SK-N-SH treated with all-trans-retinoic acid at 6 μM for 48 hours (cell line): ENCODE measurements at regions not wholly inside any gene's neighbourhood (a gene's known extent, or its start where the extent isn't known, plus 50 kb on each side); places are given as distances from the start of the nearest gene placed in this dataset.
"Not testable (repeated sequence)": the region's sequence is repeated elsewhere in the genome, so short reads cannot be mapped to it uniquely, and the experiment has no call there.

Experiments
- ATAC-seq: fragments of 200-7000 bp; cut with Tn5 transposase; 3 replicates; pipeline ENCODE4 v1.9.1; 2020; ENCODE audit warnings: mild to moderate bottlenecking, moderate library complexity
- ARNTL ChIP-seq: fragments of 450-650 bp; formaldehyde crosslinking; IDR thresholded peaks from 2 replicates; pipeline ENCODE4 v1.5.0; 2020; ENCODE audit warnings: low read depth, mild to moderate bottlenecking, moderate library complexity, borderline replicate concordance
- BACH2 ChIP-seq: fragments of 250-450 bp; sonication (Bioruptor Pico); IDR thresholded peaks from 2 replicates; pipeline ENCODE4 v1.9.0; 2021; ENCODE audit warnings: mild to moderate bottlenecking, borderline replicate concordance
- CREB5 ChIP-seq: fragments of 250-450 bp; sonication (Bioruptor Pico); IDR thresholded peaks from 2 replicates; pipeline ENCODE4 v1.5.1; 2020; ENCODE audit warnings: low read depth, mild to moderate bottlenecking, moderate library complexity
- CSDC2 ChIP-seq: fragments of 250-450 bp; sonication (Bioruptor Pico); IDR thresholded peaks from 2 replicates; pipeline ENCODE4 v1.5.0; 2020; ENCODE audit warnings: mild to moderate bottlenecking, moderate library complexity
- CSRNP3 ChIP-seq: fragments of 250-450 bp; sonication (Bioruptor Pico); IDR thresholded peaks from 2 replicates; pipeline ENCODE4 v1.5.1; 2021; ENCODE audit warnings: mild to moderate bottlenecking, moderate library complexity
- ESRRG ChIP-seq: fragments of 250-450 bp; sonication (Bioruptor Pico); IDR thresholded peaks from 2 replicates; pipeline ENCODE4 v1.6.1; 2021; ENCODE audit warnings: mild to moderate bottlenecking
- GLIS3 ChIP-seq: fragments of 250-450 bp; sonication (Bioruptor Pico); IDR thresholded peaks from 2 replicates; pipeline ENCODE4 v1.5.0; 2020; ENCODE audit warnings: mild to moderate bottlenecking, moderate library complexity
- ISL1 ChIP-seq: fragments of 250-450 bp; sonication (Bioruptor Pico); IDR thresholded peaks from 2 replicates; pipeline ENCODE4 v2.1.2; 2022; ENCODE audit warnings: mild to moderate bottlenecking, moderate library complexity
- OSR1 ChIP-seq: fragments of 250-450 bp; sonication (Bioruptor Pico); IDR thresholded peaks from 2 replicates; pipeline ENCODE4 v1.8.0; 2022; ENCODE audit warnings: moderate library complexity, mild to moderate bottlenecking, inconsistent platforms
- PATZ1 ChIP-seq: fragments of 250-450 bp; sonication (Bioruptor Pico); IDR thresholded peaks from 2 replicates; pipeline ENCODE4 v1.8.0; 2020; ENCODE audit warnings: mild to moderate bottlenecking, moderate library complexity, borderline replicate concordance
- POU6F1 ChIP-seq: fragments of 250-450 bp; sonication (Bioruptor Pico); IDR thresholded peaks from 2 replicates; pipeline ENCODE4 v1.8.0; 2021; ENCODE audit warnings: low read depth, mild to moderate bottlenecking, moderate library complexity, borderline replicate concordance
- PPARA ChIP-seq: fragments of 250-450 bp; sonication (Bioruptor Pico); IDR thresholded peaks from 2 replicates; pipeline ENCODE4 v1.5.0; 2020; ENCODE audit warnings: mild to moderate bottlenecking, borderline replicate concordance
- RARB ChIP-seq: fragments of 250-450 bp; sonication (Bioruptor Pico); IDR thresholded peaks from 2 replicates; pipeline ENCODE4 v1.8.0; 2021; ENCODE audit warnings: mild to moderate bottlenecking, moderate library complexity
- SNAI2 ChIP-seq: fragments of 250-450 bp; sonication (Bioruptor Pico); IDR thresholded peaks from 2 replicates; pipeline ENCODE4 v1.5.0; 2020; ENCODE audit warnings: mild to moderate bottlenecking, moderate library complexity
- TCF4 ChIP-seq: fragments of 250-450 bp; sonication (Bioruptor Pico); IDR thresholded peaks from 2 replicates; pipeline ENCODE4 v1.8.0; 2021; ENCODE audit warnings: mild to moderate bottlenecking, moderate library complexity, borderline replicate concordance
- TOX ChIP-seq: fragments of 250-450 bp; sonication (Bioruptor Pico); IDR thresholded peaks from 2 replicates; pipeline ENCODE4 v1.8.0; 2021; ENCODE audit warnings: mild to moderate bottlenecking, moderate library complexity, borderline replicate concordance
- TSHZ2 ChIP-seq: fragments of 250-450 bp; sonication (Bioruptor Pico); IDR thresholded peaks from 2 replicates; pipeline ENCODE4 v1.5.0; 2020; ENCODE audit warnings: mild to moderate bottlenecking, moderate library complexity
- ZC3H10 ChIP-seq: fragments of 250-450 bp; sonication (Bioruptor Pico); IDR thresholded peaks from 2 replicates; pipeline ENCODE4 v1.5.1; 2021; ENCODE audit warnings: mild to moderate bottlenecking, moderate library complexity
- ZFP3 ChIP-seq: fragments of 250-450 bp; sonication (Bioruptor Pico); IDR thresholded peaks from 2 replicates; pipeline ENCODE4 v1.5.0; 2020; ENCODE audit warnings: mild to moderate bottlenecking, moderate library complexity
- ZFP30 ChIP-seq: fragments of 450-650 bp; formaldehyde crosslinking; IDR thresholded peaks from 2 replicates; pipeline ENCODE4 v1.5.0; 2022; ENCODE audit warnings: mild to moderate bottlenecking, moderate library complexity
- ZNF70 ChIP-seq: fragments of 450-650 bp; formaldehyde crosslinking; IDR thresholded peaks from 2 replicates; pipeline ENCODE4 v1.5.0; 2020; ENCODE audit warnings: mild to moderate bottlenecking, moderate library complexity
- ZNF8 ChIP-seq: fragments of 450-650 bp; formaldehyde crosslinking; IDR thresholded peaks from 2 replicates; pipeline ENCODE4 v1.5.0; 2020; ENCODE audit warnings: mild to moderate bottlenecking, moderate library complexity

GRCh38 chr13:80817979-80818378 lies 477.1 kb upstream of the SPRY2 start (continued):
- TF ChIP-seq CSDC2 (CRISPR knock-in tag) (no peak), POU6F1 (CRISPR knock-in tag) (no peak), RARB (CRISPR knock-in tag) (no peak), ZC3H10 (CRISPR knock-in tag) (no peak)

- ATAC-seq, result no peak
- no peak for TF ChIP-seq PATZ1 (CRISPR knock-in tag)
- no peak for TF ChIP-seq CREB5
- no peak for TF ChIP-seq PPARA
- no peak for TF ChIP-seq ZFP3 (CRISPR knock-in tag)
- no peak for TF ChIP-seq CSRNP3 (CRISPR knock-in tag)
- no peak for TF ChIP-seq TOX
- TF ChIP-seq ZFP30 (CRISPR knock-in tag), result no peak
- TF ChIP-seq OSR1 (CRISPR knock-in tag), result no peak
- TF ChIP-seq ESRRG (CRISPR knock-in tag), result no peak
Observed at GRCh38 chr13:80814541-80814940, 473.6 kb upstream of the SPRY2 start.

- not testable (repeated sequence) for ATAC-seq
Observed at GRCh38 chr13:80810294-80810693, 469.4 kb upstream of the SPRY2 start.

- TF ChIP-seq BACH2 (CRISPR knock-in tag) (no peak), ISL1 (CRISPR knock-in tag) (no peak), PPARA (no peak), ZFP30 (CRISPR knock-in tag) (no peak), ESRRG (CRISPR knock-in tag) (no peak), GLIS3 (CRISPR knock-in tag) (no peak), CSDC2 (CRISPR knock-in tag) (no peak), ARNTL (CRISPR knock-in tag) (no peak), ZNF8 (CRISPR knock-in tag) (no peak), OSR1 (CRISPR knock-in tag) (no peak), TCF4 (CRISPR knock-in tag) (no peak), TSHZ2 (CRISPR knock-in tag) (no peak), ZNF70 (CRISPR knock-in tag) (no peak), ZC3H10 (CRISPR knock-in tag) (no peak), CSRNP3 (CRISPR knock-in tag) (no peak), SNAI2 (no peak), POU6F1 (CRISPR knock-in tag) (no peak), RARB (CRISPR knock-in tag) (no peak)
- no peak for ATAC-seq
Observed at GRCh38 chr13:80802946-80803345, 462.0 kb upstream of the SPRY2 start.
